Lower leg skin (tissue), 4 donors: ENCODE measurements at regions not wholly inside any gene's neighbourhood (a gene's known extent, or its start where the extent isn't known, plus 50 kb on each side); places are given as distances from the start of the nearest gene placed in this dataset.

Experiments used
- DNase-seq, 2 donors: peaks; one replicate each; pipeline ENCODE4 v3.0.0-alpha.2; 2019; ENCODE audit warnings: low spot score in 2 of 2
- H3K4me3 ChIP-seq: fragments of 200-600 bp; sonication (generic); 2 replicates; pipeline ENCODE4 v1.5.1; 2017; ENCODE audit warnings: mild to moderate bottlenecking, low read depth; ENCODE audit not compliant: poor library complexity, severe bottlenecking
- POLR2A ChIP-seq, 2 donors: fragments of 450-650 bp; IDR thresholded peaks; one replicate each; pipeline ENCODE4 v1.6.1; 2016 to 2017; ENCODE audit warnings: antibody characterized with exemption in 2 of 2, mild to moderate bottlenecking in 1 of 2, moderate library complexity in 1 of 2
- WGBS, 2 donors: methylation state at CpG; one replicate each; pipeline ENCODE4 v1.1.5; 2018; 5-methylcytosine and 5-hydroxymethylcytosine counted together
- intact Hi-C: fragments of 100-400 bp; cut with DNase I; formaldehyde crosslinking; loops from one replicate; pipeline ENCODE4 v1.15.0; 2023; ENCODE audit warnings: low total_unique reads
- TF ChIP-seq, protein P1 (sequence below), 3 donors: fragments of 450-650 bp; IDR thresholded peaks; one replicate each; pipeline ENCODE4 v1.5.1; 2016; ENCODE audit warnings: antibody characterized with exemption in 3 of 3, mild to moderate bottlenecking in 3 of 3, moderate library complexity in 2 of 3

GRCh38 chr22:27270818-27271510 lies 530.6 kb downstream of the MN1 start:
- H3K4me3 ChIP-seq, result no peak overlapping the region
- 30 to 34% methylated on average over 14 to 18 of the region's 18 CpGs for WGBS, 2 donors
- TF ChIP-seq, protein P1, sequence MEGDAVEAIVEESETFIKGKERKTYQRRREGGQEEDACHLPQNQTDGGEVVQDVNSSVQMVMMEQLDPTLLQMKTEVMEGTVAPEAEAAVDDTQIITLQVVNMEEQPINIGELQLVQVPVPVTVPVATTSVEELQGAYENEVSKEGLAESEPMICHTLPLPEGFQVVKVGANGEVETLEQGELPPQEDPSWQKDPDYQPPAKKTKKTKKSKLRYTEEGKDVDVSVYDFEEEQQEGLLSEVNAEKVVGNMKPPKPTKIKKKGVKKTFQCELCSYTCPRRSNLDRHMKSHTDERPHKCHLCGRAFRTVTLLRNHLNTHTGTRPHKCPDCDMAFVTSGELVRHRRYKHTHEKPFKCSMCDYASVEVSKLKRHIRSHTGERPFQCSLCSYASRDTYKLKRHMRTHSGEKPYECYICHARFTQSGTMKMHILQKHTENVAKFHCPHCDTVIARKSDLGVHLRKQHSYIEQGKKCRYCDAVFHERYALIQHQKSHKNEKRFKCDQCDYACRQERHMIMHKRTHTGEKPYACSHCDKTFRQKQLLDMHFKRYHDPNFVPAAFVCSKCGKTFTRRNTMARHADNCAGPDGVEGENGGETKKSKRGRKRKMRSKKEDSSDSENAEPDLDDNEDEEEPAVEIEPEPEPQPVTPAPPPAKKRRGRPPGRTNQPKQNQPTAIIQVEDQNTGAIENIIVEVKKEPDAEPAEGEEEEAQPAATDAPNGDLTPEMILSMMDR (IDR thresholded peaks at IDR 0.05), result no peak
- no peak for TF ChIP-seq POLR2A (IDR thresholded peaks at IDR 0.05)
- DNase-seq, result no peak
- intact Hi-C loops, result no loop called here

- H3K4me3 ChIP-seq, result no peak overlapping the region
- 56 to 69% methylated on average over 8 of the region's 8 CpGs for WGBS, 2 donors
- intact Hi-C loops, result no loop called here
- no peak for DNase-seq
- TF ChIP-seq, protein P1 (IDR thresholded peaks at IDR 0.05), result no peak
- no peak for TF ChIP-seq POLR2A (IDR thresholded peaks at IDR 0.05)
Observed at GRCh38 chr22:27273436-27273835, 528.1 kb downstream of the MN1 start.

DNA sequence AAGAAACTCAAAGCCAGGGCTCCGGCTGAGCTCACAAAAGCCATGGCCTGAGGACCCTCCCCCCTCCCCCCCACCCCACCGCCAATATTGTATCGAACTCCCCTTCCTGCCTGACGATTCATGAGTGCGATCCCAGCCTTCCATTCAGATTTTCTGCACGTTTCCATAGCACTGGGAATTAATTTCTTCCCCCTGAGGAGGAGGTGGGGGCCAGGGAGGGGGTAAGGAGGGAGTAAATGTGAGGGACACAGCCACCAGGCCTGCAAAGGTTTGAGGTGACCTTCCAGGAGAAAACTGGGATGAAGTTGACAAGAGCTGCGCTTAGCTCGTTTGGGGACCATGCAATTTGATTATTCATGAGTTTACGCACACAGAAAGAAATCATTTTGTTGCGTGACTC lies 527.7 kb downstream of the MN1 start:
- DNase-seq, result no peak
- TF ChIP-seq, protein P1 (IDR thresholded peaks at IDR 0.05), result no peak
- TF ChIP-seq POLR2A (IDR thresholded peaks at IDR 0.05), result no peak
- WGBS, 2 donors, result 64 to 72% methylated on average over 10 of the region's 10 CpGs
- intact Hi-C loops, result no loop called here
- no peak overlapping the region for H3K4me3 ChIP-seq

DNA sequence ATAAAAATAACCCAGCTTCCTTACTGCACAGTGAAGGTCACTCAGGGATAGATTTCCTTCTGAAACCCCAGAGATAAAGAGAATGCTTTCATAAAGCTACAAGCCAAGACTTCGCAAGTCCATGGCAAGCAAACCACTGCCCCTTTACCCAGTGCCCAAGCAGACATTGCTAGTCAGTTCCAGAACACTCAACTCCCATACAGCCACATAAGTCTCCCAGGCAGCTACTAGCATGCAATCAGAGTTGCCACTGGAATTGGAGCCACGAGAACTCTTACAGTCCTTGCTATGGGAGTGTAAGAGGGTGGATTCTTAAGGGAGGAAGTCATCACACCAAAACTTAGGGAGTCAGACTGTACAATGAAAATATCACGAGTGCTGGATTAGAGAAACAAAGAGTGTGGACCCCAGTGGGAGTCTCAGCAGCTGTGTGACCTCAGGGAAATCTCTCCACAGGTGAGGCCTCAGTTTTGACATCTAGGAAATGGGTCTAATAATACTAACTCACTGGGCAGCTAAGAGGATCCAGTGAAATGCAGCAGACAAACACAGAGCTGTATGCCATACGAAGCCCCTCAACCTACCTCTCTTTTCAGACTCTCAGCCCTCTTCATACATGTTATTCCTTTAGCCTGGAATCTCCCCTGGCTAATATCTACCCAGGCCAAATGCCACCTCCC lies 526.6 kb downstream of the MN1 start:
- intact Hi-C loops, result no loop called here
- DNase-seq, result no peak
- 72 to 83% methylated on average over 4 of the region's 4 CpGs for WGBS, 2 donors
- no peak overlapping the region for H3K4me3 ChIP-seq
- TF ChIP-seq, protein P1 (IDR thresholded peaks at IDR 0.05), result no peak
- TF ChIP-seq POLR2A (IDR thresholded peaks at IDR 0.05), result no peak

DNA sequence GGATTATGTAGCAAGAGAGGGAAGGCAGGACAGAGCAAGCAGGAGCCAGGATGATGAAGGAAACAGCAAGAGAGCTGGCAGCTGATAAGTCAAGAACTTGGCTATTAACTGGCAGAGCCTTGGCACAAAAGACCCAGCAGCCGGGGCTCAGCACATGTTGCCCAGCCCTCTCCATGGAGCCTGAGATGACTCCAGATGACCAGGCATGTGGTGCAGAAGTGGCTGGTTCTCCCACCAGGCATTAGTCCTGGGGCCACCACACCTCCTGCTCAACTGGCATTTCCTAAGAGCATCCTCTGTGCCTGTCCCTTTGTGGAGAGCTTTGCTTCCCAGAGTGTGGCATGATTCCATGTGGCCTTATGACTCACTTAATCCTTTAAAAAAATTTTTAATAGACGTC lies 522.6 kb downstream of the MN1 start:
- TF ChIP-seq POLR2A (IDR thresholded peaks at IDR 0.05), result no peak
- TF ChIP-seq, protein P1 (IDR thresholded peaks at IDR 0.05), result no peak

More for the DNA sequence above, 522.6 kb downstream of the MN1 start:
- no peak overlapping the region for H3K4me3 ChIP-seq
- WGBS, 2 donors, result 19 to 36% methylated on average over 2 of the region's 2 CpGs
- DNase-seq, result no peak
- intact Hi-C loops, result no loop called here
